Central memory CD8-positive, alpha-beta T cell (primary cell): ENCODE measurements at regions not wholly inside any gene's neighbourhood (a gene's known extent, or its start where the extent isn't known, plus 50 kb on each side); places are given as distances from the start of the nearest gene placed in this dataset.
A peak's percentile ranks its signal among the peaks of the same experiment; 100 is the strongest.

Experiments used
- ATAC-seq: fragments of 150-1000 bp; cut with Tn5 transposase; replicated peaks from 2 replicates; pipeline ENCODE4 v1.10.0; 2022; ENCODE audit warnings: mild to moderate bottlenecking, moderate FRiP score, moderate number of reproducible peaks; ENCODE audit not compliant: poor library complexity, severe bottlenecking; ENCODE audit errors: extremely low read depth
- DNase-seq, 2 donors: peaks; one replicate each; pipeline ENCODE4 v3.0.0; 2021; ENCODE audit warnings: low spot score in 2 of 2
- H3K27ac Mint-ChIP-seq: one replicate; pipeline ENCODE4 v1.8.0; 2022; ENCODE audit warnings: low read depth, mild to moderate bottlenecking, moderate library complexity, mixed read lengths
- H3K27me3 Mint-ChIP-seq: one replicate; pipeline ENCODE4 v1.8.0; 2022; ENCODE audit warnings: mixed read lengths
- H3K36me3 Mint-ChIP-seq: one replicate; pipeline ENCODE4 v1.8.0; 2022; ENCODE audit warnings: mild to moderate bottlenecking, moderate library complexity, mixed read lengths; ENCODE audit not compliant: insufficient read depth
- H3K4me1 Mint-ChIP-seq: one replicate; pipeline ENCODE4 v1.8.0; 2022; ENCODE audit warnings: mixed read lengths
- H3K4me3 Mint-ChIP-seq: one replicate; pipeline ENCODE4 v1.8.0; 2022; ENCODE audit warnings: mild to moderate bottlenecking, moderate library complexity, mixed read lengths
- H3K9me3 Mint-ChIP-seq: one replicate; pipeline ENCODE4 v1.8.0; 2022; ENCODE audit warnings: mixed read lengths

- H3K4me3 Mint-ChIP-seq, result no peak overlapping the region
- no peaks in the 10 kb centered on the region for H3K4me1 Mint-ChIP-seq
- no peak for ATAC-seq
- H3K36me3 Mint-ChIP-seq, result no peaks in the 10 kb centered on the region
- peaks cover 22% of the 10 kb centered on the region for H3K9me3 Mint-ChIP-seq
- H3K27ac Mint-ChIP-seq, result no peak overlapping the region
- DNase-seq, result no peak
- no peaks in the 10 kb centered on the region for H3K27me3 Mint-ChIP-seq
These were observed 555.0 kb upstream of the GOT2 start for GRCh38 chr16:59289151-59289550.

- no peak overlapping the region for H3K4me3 Mint-ChIP-seq
- no peak overlapping the region for H3K27ac Mint-ChIP-seq
- no peaks in the 10 kb centered on the region for H3K36me3 Mint-ChIP-seq
- H3K9me3 Mint-ChIP-seq, result peaks cover 10% of the 10 kb centered on the region
- ATAC-seq (no peak), DNase-seq (no peak)
- no peaks in the 10 kb centered on the region for H3K27me3 Mint-ChIP-seq
- H3K4me1 Mint-ChIP-seq, result no peaks in the 10 kb centered on the region
These were observed 540.0 kb upstream of the GOT2 start for GRCh38 chr16:59274141-59274540.

DNA sequence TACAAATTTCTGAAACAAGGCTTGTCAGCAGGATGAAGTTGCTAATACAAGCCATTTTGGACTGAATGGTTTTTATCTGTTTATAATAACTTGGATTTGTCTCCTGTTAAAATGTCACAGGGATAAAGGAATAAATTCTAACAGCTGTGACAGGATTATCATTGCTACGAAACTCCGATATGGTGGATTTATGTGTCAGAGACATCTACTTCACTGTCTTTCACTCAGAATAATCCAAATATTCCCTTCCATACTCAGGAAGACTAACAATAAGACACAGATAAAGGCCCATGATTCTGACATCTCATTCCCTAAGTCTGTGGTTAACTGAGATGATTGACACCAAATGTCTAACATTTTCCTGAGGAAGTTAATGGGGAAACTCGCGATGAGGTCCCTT lies 529.8 kb upstream of the GOT2 start:
- Mint-ChIP-seq H3K36me3 (no peaks in the 10 kb centered on the region), H3K9me3 (peaks cover 13% of the 10 kb centered on the region), H3K27ac (no peak overlapping the region), H3K4me1 (no peaks in the 10 kb centered on the region), H3K27me3 (no peaks in the 10 kb centered on the region), H3K4me3 (no peak overlapping the region)
- ATAC-seq (no peak), DNase-seq (no peak)

DNA sequence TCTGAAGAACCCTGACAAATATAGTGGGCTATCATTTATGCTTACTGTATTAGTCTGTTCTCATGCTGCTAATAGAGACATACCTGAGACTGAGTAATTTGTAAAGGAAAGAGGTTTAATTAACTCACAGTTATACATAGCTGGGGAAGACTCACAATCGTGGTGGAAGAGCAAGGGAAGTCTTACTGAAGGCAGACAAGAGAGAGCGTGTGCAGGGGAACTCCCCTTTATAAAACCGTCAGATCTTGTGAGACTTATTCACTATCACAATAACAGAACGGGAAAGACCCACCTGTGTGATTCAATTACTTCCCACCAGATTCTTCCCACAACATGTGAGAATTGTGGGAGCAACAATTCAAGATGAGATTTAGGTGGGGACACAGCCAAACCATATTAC lies 526.8 kb upstream of the GOT2 start:
- H3K27me3 Mint-ChIP-seq, result no peaks in the 10 kb centered on the region
- no peak for DNase-seq
- ATAC-seq, result no peak
- H3K27ac Mint-ChIP-seq, result no peak overlapping the region
- H3K36me3 Mint-ChIP-seq, result no peaks in the 10 kb centered on the region
- no peak overlapping the region for H3K4me3 Mint-ChIP-seq
- H3K4me1 Mint-ChIP-seq, result no peaks in the 10 kb centered on the region
- peaks cover 8% of the 10 kb centered on the region for H3K9me3 Mint-ChIP-seq

DNA sequence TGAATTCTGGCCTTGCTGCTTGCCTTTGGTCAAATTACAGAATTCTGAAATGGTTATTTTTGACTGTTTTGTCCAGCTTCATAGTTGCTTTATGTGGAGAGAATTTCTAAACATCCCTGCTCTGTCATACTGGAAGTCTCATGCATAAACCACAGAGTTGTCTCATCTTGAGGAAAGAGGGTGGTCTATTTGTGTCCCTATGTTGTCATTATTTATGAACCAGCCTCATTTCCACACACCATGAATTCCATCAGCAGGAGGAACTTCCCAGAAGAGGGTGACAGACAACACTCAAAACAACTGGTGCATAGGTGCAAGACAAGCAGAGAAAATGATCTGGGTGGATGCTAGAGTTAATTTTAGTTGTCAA lies 525.8 kb upstream of the GOT2 start:
- no peak for DNase-seq
- no peaks in the 10 kb centered on the region for H3K27me3 Mint-ChIP-seq
- no peaks in the 10 kb centered on the region for H3K36me3 Mint-ChIP-seq
- H3K27ac Mint-ChIP-seq, result no peak overlapping the region
- peaks cover 6% of the 10 kb centered on the region for H3K9me3 Mint-ChIP-seq
- H3K4me1 Mint-ChIP-seq, result no peaks in the 10 kb centered on the region
- H3K4me3 Mint-ChIP-seq, result no peak overlapping the region
- ATAC-seq, result no peak

GRCh38 chr16:59259074-59259949 lies 525.2 kb upstream of the GOT2 start:
- ATAC-seq (no peak), DNase-seq (no peak)
- no peaks in the 10 kb centered on the region for H3K27me3 Mint-ChIP-seq
- peaks cover 12% of the 10 kb centered on the region for H3K9me3 Mint-ChIP-seq
- H3K36me3 Mint-ChIP-seq, result no peaks in the 10 kb centered on the region
- H3K4me3 Mint-ChIP-seq, result peak overlapping the region; percentile 6
- no peak overlapping the region for H3K27ac Mint-ChIP-seq
- no peaks in the 10 kb centered on the region for H3K4me1 Mint-ChIP-seq

DNA sequence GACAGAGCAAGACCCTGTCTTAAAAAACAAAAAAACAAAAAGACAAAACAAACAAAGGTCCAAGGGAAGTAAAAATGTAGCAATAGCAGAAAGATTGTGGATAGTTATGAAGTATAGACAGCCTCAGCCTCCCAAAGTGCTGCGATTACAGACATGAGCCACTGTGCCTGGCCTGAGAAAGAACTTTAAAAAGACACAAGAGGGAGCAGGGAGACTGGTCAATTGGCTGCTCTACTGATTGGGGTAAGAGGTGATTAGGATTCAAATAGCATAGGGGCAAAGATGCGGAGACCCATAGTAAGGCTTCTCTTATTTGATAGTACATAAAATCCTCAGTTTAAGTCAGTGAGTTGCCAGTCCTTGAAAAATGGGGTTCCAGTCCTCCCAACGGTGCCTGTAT lies 518.2 kb upstream of the GOT2 start:
- no peaks in the 10 kb centered on the region for H3K36me3 Mint-ChIP-seq
- DNase-seq (no peak), ATAC-seq (no peak)
- peaks cover 8% of the 10 kb centered on the region for H3K9me3 Mint-ChIP-seq
- H3K27me3 Mint-ChIP-seq, result no peaks in the 10 kb centered on the region
- H3K4me3 Mint-ChIP-seq, result no peak overlapping the region
- no peaks in the 10 kb centered on the region for H3K4me1 Mint-ChIP-seq
- no peak overlapping the region for H3K27ac Mint-ChIP-seq

DNA sequence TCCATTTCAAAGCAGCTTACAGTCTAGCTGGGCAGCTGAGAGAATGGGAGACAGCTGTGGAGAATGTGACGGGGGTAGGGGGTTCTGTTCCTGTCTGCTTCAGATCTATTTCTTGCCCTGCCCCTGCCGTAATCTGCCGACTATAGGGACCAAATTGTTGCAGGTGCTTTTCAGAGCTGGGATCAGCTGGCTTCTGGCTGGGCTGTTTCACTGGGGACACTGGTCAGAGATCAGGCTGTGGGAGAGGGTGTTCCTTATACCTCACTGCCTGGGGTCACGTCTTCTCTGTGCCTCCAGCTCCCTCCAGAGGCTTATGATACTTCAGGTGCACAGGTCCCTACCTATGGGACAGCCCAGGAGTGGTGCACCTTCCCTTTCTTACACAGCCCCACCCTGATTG lies 514.9 kb upstream of the GOT2 start:
- Mint-ChIP-seq H3K9me3 (peaks cover 6% of the 10 kb centered on the region), H3K27me3 (no peaks in the 10 kb centered on the region), H3K36me3 (no peaks in the 10 kb centered on the region), H3K4me1 (no peaks in the 10 kb centered on the region), H3K4me3 (no peak overlapping the region), H3K27ac (no peak overlapping the region)
- no peak for DNase-seq
- no peak for ATAC-seq

DNA sequence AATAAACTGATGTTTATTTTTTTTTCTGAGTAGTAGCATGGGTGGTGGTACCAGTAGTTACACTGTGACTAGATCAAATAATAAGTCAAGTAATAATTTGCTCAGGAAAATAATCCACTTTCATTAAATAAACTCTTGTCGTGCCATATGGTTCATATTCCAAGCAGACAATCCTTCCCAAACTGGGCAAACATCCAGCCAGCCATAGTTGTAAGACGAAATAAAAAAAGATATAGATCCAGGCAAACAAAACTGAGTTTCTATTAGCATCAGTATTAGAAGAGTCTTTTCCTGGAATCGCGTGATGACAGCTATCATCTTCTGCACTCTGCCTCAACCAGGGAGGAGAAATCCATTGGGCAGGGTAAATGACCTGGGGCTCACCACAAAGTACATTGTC lies 508.4 kb upstream of the GOT2 start:
- H3K36me3 Mint-ChIP-seq, result no peaks in the 10 kb centered on the region
- H3K4me3 Mint-ChIP-seq, result no peak overlapping the region
- no peaks in the 10 kb centered on the region for H3K4me1 Mint-ChIP-seq
- H3K9me3 Mint-ChIP-seq, result peaks cover 22% of the 10 kb centered on the region
- H3K27me3 Mint-ChIP-seq, result no peaks in the 10 kb centered on the region
- no peak overlapping the region for H3K27ac Mint-ChIP-seq
- no peak for DNase-seq
- no peak for ATAC-seq

- no peaks in the 10 kb centered on the region for H3K36me3 Mint-ChIP-seq
- DNase-seq (no peak), ATAC-seq (no peak)
- H3K27ac Mint-ChIP-seq, result no peak overlapping the region
- no peak overlapping the region for H3K4me3 Mint-ChIP-seq
- peaks cover 24% of the 10 kb centered on the region for H3K9me3 Mint-ChIP-seq
- no peaks in the 10 kb centered on the region for H3K27me3 Mint-ChIP-seq
- no peaks in the 10 kb centered on the region for H3K4me1 Mint-ChIP-seq
These were observed 504.1 kb upstream of the GOT2 start for GRCh38 chr16:59238246-59238645.

GRCh38 chr16:59236804-59237458 lies 502.8 kb upstream of the GOT2 start:
- H3K4me1 Mint-ChIP-seq, result no peaks in the 10 kb centered on the region
- H3K4me3 Mint-ChIP-seq, result no peak overlapping the region
- no peak for DNase-seq
- peaks cover 32% of the 10 kb centered on the region for H3K9me3 Mint-ChIP-seq
- ATAC-seq, result no peak
- no peak overlapping the region for H3K27ac Mint-ChIP-seq
- no peaks in the 10 kb centered on the region for H3K27me3 Mint-ChIP-seq
- no peaks in the 10 kb centered on the region for H3K36me3 Mint-ChIP-seq

DNA sequence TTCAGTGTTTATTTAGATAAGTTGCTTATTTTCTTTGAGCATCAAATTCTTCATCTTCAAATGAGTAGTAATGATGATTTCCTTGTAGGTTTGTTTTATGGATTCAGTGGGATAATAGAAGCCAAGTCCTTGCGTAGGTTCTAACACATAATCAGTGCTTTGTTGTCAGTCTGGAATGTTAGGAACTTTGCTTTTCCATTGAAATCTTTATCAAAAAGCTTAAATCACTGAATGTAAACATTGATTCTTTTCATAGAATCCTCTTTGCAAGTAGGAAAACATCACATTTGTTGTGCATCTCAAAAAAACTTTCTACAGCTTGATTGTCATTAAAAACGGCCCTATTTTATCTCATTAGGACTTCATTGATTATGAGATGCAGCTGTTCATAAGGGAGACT lies 490.3 kb upstream of the GOT2 start:
- ATAC-seq, result no peak
- H3K27me3 Mint-ChIP-seq, result no peaks in the 10 kb centered on the region
- H3K4me1 Mint-ChIP-seq, result no peaks in the 10 kb centered on the region
- H3K9me3 Mint-ChIP-seq, result peaks cover 6% of the 10 kb centered on the region
- no peak overlapping the region for H3K4me3 Mint-ChIP-seq
- no peaks in the 10 kb centered on the region for H3K36me3 Mint-ChIP-seq
- H3K27ac Mint-ChIP-seq, result no peak overlapping the region
- no peak for DNase-seq

DNA sequence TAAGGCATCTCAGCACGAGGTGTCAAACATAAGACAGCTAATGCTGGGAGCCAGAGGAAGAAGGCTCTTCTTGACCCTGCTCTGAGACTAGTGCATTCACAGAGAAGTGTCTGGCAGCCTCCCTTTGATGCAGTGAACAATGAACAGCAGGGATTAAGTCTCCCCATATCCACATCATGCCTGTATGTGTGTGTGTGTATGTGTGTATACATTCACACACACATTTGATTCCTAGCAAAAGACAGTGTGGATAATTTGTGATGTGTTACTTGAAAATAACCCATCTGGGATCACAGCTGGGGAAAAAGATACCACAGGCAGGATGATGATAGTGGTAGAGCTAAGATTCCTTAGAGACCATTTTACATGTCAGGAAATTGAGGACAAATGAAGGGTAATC lies 485.9 kb upstream of the GOT2 start:
- DNase-seq (no peak), ATAC-seq (no peak)
- no peaks in the 10 kb centered on the region for H3K27me3 Mint-ChIP-seq
- no peaks in the 10 kb centered on the region for H3K36me3 Mint-ChIP-seq
- no peak overlapping the region for H3K4me3 Mint-ChIP-seq
- no peak overlapping the region for H3K27ac Mint-ChIP-seq
- peaks cover 22% of the 10 kb centered on the region for H3K9me3 Mint-ChIP-seq
- no peaks in the 10 kb centered on the region for H3K4me1 Mint-ChIP-seq
